A549 (cell line): ENCODE measurements at regions not wholly inside any gene's neighbourhood (a gene's known extent, or its start where the extent isn't known, plus 50 kb on each side); places are given as distances from the start of the nearest gene placed in this dataset.

Source experiments
- ATAC-seq, 2 experiments: fragments of 200-7000 bp in 1 of 2; fragments of >200 bp in 1 of 2; cut with Nextera tagmentation in 1 of 2; cut with Tn5 transposase in 1 of 2; 3 replicates each; pipeline versions ENCODE4 v1.8.0 to v1.9.1; 2018 to 2020; ENCODE audit warnings: mild to moderate bottlenecking in 1 of 2, moderate library complexity in 1 of 2
- CTCF ChIA-PET: fragments of 300-600 bp; sonication (Branson Sonifier 250); formaldehyde crosslinking; extraction: SDS; loops from one replicate; lab custom pipeline; 2021; ENCODE audit warnings: antibody characterized with exemption, inconsistent platforms; lab: Yijun Ruan, JAX
- POLR2A ChIA-PET: fragments of 350-600 bp; formaldehyde crosslinking; extraction: SDS; loops from one replicate; lab custom pipeline; 2021; ENCODE audit warnings: antibody characterized with exemption, inconsistent platforms; lab: Yijun Ruan, JAX
- DNase-seq, 2 experiments: peaks; one replicate each; pipeline versions ENCODE4 v3.0.0 to v3.0.0-alpha.2; 2011 to 2016; ENCODE audit warnings: low read depth in 1 of 2, low spot score in 1 of 2
- FAIRE-seq: peaks from 2 replicates; lab custom pipeline; 2011; peaks lifted over from hg19 to GRCh38; lab: Jason Lieb, UNC
- H3K27ac ChIP-seq, 2 experiments: fragments of >200 bp; sonication (Bioruptor Twin); formaldehyde crosslinking; 3 replicates each; pipeline ENCODE4 v1.5.1; 2016 to 2017
- H3K4me1 ChIP-seq: fragments of >200 bp; sonication (Bioruptor Twin); formaldehyde crosslinking; 3 replicates; pipeline ENCODE4 v1.6.1; 2016
- H3K4me2 ChIP-seq: fragments of >200 bp; sonication (Bioruptor Twin); formaldehyde crosslinking; 3 replicates; pipeline ENCODE4 v1.6.1; 2016
- H3K4me3 ChIP-seq: fragments of >200 bp; sonication (Bioruptor Twin); formaldehyde crosslinking; 3 replicates; pipeline ENCODE4 v1.5.1; 2016
- H3K9me3 ChIP-seq: fragments of >200 bp; sonication (Bioruptor Twin); formaldehyde crosslinking; 3 replicates; pipeline ENCODE4 v1.6.1; 2016
- CBX2 ChIP-seq: fragments of 200-600 bp; sonication (generic); IDR thresholded peaks from 2 replicates; pipeline ENCODE4 v1.6.1; 2016; ENCODE audit warnings: low read depth, mild to moderate bottlenecking, borderline replicate concordance
- CBX8 ChIP-seq: fragments of 200-600 bp; sonication (generic); IDR thresholded peaks from 2 replicates; pipeline ENCODE4 v1.6.1; 2016
- CHD2 ChIP-seq: fragments of 150-350 bp; IDR thresholded peaks from 2 replicates; pipeline ENCODE4 v1.6.1; 2014; ENCODE audit warnings: low read length; ENCODE audit not compliant: partially characterized antibody
- CTCF ChIP-seq: fragments of >200 bp; sonication (Bioruptor Twin); formaldehyde crosslinking; IDR thresholded peaks from 3 replicates; pipeline ENCODE4 v1.5.1; 2016
- ELK1 ChIP-seq: fragments of 150-350 bp; IDR thresholded peaks from 2 replicates; pipeline ENCODE4 v1.6.1; 2014; ENCODE audit warnings: low read depth, mild to moderate bottlenecking, low read length
- EP300 ChIP-seq, 2 experiments: fragments of >200 bp; sonication (Bioruptor Twin); formaldehyde crosslinking; IDR thresholded peaks; 2 replicates in 1 of 2; 3 replicates in 1 of 2; pipeline ENCODE4 v1.6.1; 2016 to 2017
- GATA3 ChIP-seq: IDR thresholded peaks from 2 replicates; pipeline ENCODE4 v1.6.1; 2012; ENCODE audit warnings: borderline replicate concordance
- HEYL ChIP-seq: fragments of 250-450 bp; sonication (Bioruptor Pico); IDR thresholded peaks from 2 replicates; pipeline ENCODE4 v1.8.0; 2021; ENCODE audit warnings: mild to moderate bottlenecking, moderate library complexity
- MYC ChIP-seq: IDR thresholded peaks from 2 replicates; pipeline ENCODE4 v1.6.1; 2012; ENCODE audit warnings: mild to moderate bottlenecking, inconsistent platforms, low read length, improper control_type of control experiment, borderline replicate concordance
- NPAS2 ChIP-seq: fragments of 250-450 bp; sonication (Bioruptor Pico); IDR thresholded peaks from 2 replicates; pipeline ENCODE4 v1.8.0; 2022; ENCODE audit warnings: mild to moderate bottlenecking, moderate library complexity, borderline replicate concordance
- RAD21 ChIP-seq, 2 experiments: fragments of >200 bp in 1 of 2; sonication (Bioruptor Twin) in 1 of 2; formaldehyde crosslinking in 1 of 2; IDR thresholded peaks in 1 of 2; conservative IDR thresholded peaks in 1 of 2; 2 replicates in 1 of 2; 3 replicates in 1 of 2; pipeline ENCODE4 v1.6.1; 2012 to 2018; ENCODE audit warnings: inconsistent platforms in 1 of 2
- REST ChIP-seq: fragments of 200-600 bp; sonication (generic); IDR thresholded peaks from 2 replicates; pipeline ENCODE4 v1.6.1; 2016; ENCODE audit warnings: antibody characterized with exemption, mild to moderate bottlenecking, moderate library complexity
- SREBF2 ChIP-seq: fragments of 450-650 bp; IDR thresholded peaks from 2 replicates; pipeline ENCODE4 v1.6.1; 2014; ENCODE audit warnings: mild to moderate bottlenecking, moderate library complexity
- ZSCAN20 ChIP-seq: fragments of 250-450 bp; sonication (Bioruptor Pico); IDR thresholded peaks from 2 replicates; pipeline ENCODE4 v1.8.0; 2022; ENCODE audit warnings: mild to moderate bottlenecking, moderate library complexity
- WGBS: methylation state at CpG from one replicate; pipeline ENCODE4 v1.1.6; 2017; ENCODE audit errors: missing lambda C conversion rate; 5-methylcytosine and 5-hydroxymethylcytosine counted together
- TF ChIP-seq, protein P1 (sequence below): fragments of 250-450 bp; sonication (Bioruptor Pico); IDR thresholded peaks from 2 replicates; pipeline ENCODE4 v1.5.0; 2020; ENCODE audit warnings: low read depth, mild to moderate bottlenecking, moderate library complexity

- TF ChIP-seq REST (no peak), MYC (no peak), CHD2 (no peak), RAD21 (conservative IDR thresholded peaks at IDR 0.05 in 1 of 2, IDR thresholded peaks at IDR 0.05 in 1 of 2) (no peak), GATA3 (no peak), CBX8 (no peak), ZSCAN20 (CRISPR knock-in tag) (no peak), NPAS2 (CRISPR knock-in tag) (no peak), ELK1 (no peak), HEYL (CRISPR knock-in tag) (no peak)
- TF ChIP-seq, protein P1, sequence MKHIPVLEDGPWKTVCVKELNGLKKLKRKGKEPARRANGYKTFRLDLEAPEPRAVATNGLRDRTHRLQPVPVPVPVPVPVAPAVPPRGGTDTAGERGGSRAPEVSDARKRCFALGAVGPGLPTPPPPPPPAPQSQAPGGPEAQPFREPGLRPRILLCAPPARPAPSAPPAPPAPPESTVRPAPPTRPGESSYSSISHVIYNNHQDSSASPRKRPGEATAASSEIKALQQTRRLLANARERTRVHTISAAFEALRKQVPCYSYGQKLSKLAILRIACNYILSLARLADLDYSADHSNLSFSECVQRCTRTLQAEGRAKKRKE (CRISPR knock-in tag): no peak
Observed at GRCh38 chr2:239688840-239689239, 288.0 kb upstream of the HDAC4 start (continued).

- WGBS: 16% methylated on average over 13 of the region's 14 CpGs
- peak; percentile 88 to 97 for ATAC-seq
- no peak overlapping the region for H3K27ac ChIP-seq
- no peaks in the 10 kb centered on the region for H3K4me1 ChIP-seq
- FAIRE-seq: no peak
- no peaks in the 10 kb centered on the region for H3K9me3 ChIP-seq
- CTCF ChIA-PET: no interaction called here
- DNase-seq: peak; percentile 27 to 29
- peak in 1 of 2 experiments; percentile 33; a peak in 1 of 5 replicates for TF ChIP-seq RAD21 (conservative IDR thresholded peaks at IDR 0.05 in 1 of 2, IDR thresholded peaks at IDR 0.05 in 1 of 2)
- TF ChIP-seq CBX2: no peak
- TF ChIP-seq SREBF2: no peak
- no peak for TF ChIP-seq EP300 (IDR thresholded peaks at IDR 0.05)
- peak; percentile 15; the same call in 1 of the 3 replicates for TF ChIP-seq CTCF
- peak; percentile 82 for TF ChIP-seq REST
- TF ChIP-seq, all 56 proteins: peak for 3
- Histone ChIP-seq H3K4me2 (no peak overlapping the region), H3K4me3 (no peak overlapping the region)
- POLR2A ChIA-PET: interaction anchor here (0.5 kb wide), 1 partner anchor 58 kb away, joined by 5 read pairs; no protein-coding TSS in a partner anchor
Observed at GRCh38 chr2:239688122-239688681, 287.4 kb upstream of the HDAC4 start.
